Cardiac muscle cell (in vitro differentiated cells and primary cell): ENCODE measurements at regions not wholly inside any gene's neighbourhood (a gene's known extent, or its start where the extent isn't known, plus 50 kb on each side); places are given as distances from the start of the nearest gene placed in this dataset.
A peak's percentile ranks its signal among the peaks of the same experiment; 100 is the strongest.

Experiments used
- DNase-seq, 2 donors: peaks; one replicate each; pipeline versions ENCODE4 v3.0.0 to v3.0.0-alpha.2; 2010 to 2017; ENCODE audit warnings: low read depth in 1 of 2, low spot score in 1 of 2
- H3K27ac ChIP-seq: fragments of 200-600 bp; sonication (generic); 2 replicates; pipeline ENCODE4 v1.5.1; 2016
- H3K27me3 ChIP-seq: fragments of 200-600 bp; sonication (generic); 2 replicates; pipeline ENCODE4 v1.6.0; 2016; ENCODE audit warnings: control low read depth
- H3K36me3 ChIP-seq: fragments of 200-600 bp; sonication (generic); 2 replicates; pipeline ENCODE4 v1.5.1; 2016; ENCODE audit warnings: control low read depth
- H3K4me1 ChIP-seq: fragments of 200-600 bp; sonication (generic); 2 replicates; pipeline ENCODE4 v1.8.1; 2017; ENCODE audit warnings: low read depth, mild to moderate bottlenecking, mixed run types
- H3K4me3 ChIP-seq: fragments of 200-600 bp; sonication (generic); 2 replicates; pipeline ENCODE4 v1.5.1; 2016; ENCODE audit warnings: mild to moderate bottlenecking
- H3K9me3 ChIP-seq: fragments of 200-600 bp; sonication (generic); 2 replicates; pipeline ENCODE4 v1.5.1; 2017; ENCODE audit warnings: low read depth, mild to moderate bottlenecking, control low read depth
- CTCF ChIP-seq: IDR thresholded peaks from 2 replicates; pipeline ENCODE4 v1.5.1; 2012; ENCODE audit warnings: low read depth, mild to moderate bottlenecking, low read length

- Histone ChIP-seq H3K9me3 (no peaks in the 10 kb centered on the region), H3K36me3 (no peaks in the 10 kb centered on the region), H3K4me3 (no peak overlapping the region), H3K4me1 (peaks cover 29% of the 10 kb centered on the region), H3K27me3 (no peaks in the 10 kb centered on the region), H3K27ac (no peak overlapping the region)
- DNase-seq, result no peak
- TF ChIP-seq CTCF, result no peak
These were observed 154.6 kb downstream of the OLFM1 start for GRCh38 chr9:135242049-135242396.

- Histone ChIP-seq H3K27ac (peak overlapping the region; percentile 16), H3K4me3 (no peak overlapping the region), H3K36me3 (no peaks in the 10 kb centered on the region), H3K9me3 (no peaks in the 10 kb centered on the region), H3K4me1 (peaks cover 29% of the 10 kb centered on the region), H3K27me3 (no peaks in the 10 kb centered on the region)
- no peak for DNase-seq
- no peak for TF ChIP-seq CTCF
These were observed 154.9 kb downstream of the OLFM1 start for GRCh38 chr9:135242406-135242805.

GRCh38 chr9:135243201-135244190, 156.0 kb downstream of the OLFM1 start:
- no peak for DNase-seq
- no peak for TF ChIP-seq CTCF
- H3K4me1 ChIP-seq, result peaks cover 29% of the 10 kb centered on the region
- no peaks in the 10 kb centered on the region for H3K27me3 ChIP-seq
- no peaks in the 10 kb centered on the region for H3K36me3 ChIP-seq
- no peaks in the 10 kb centered on the region for H3K9me3 ChIP-seq
- H3K27ac ChIP-seq, result no peak overlapping the region
- no peak overlapping the region for H3K4me3 ChIP-seq

- no peak for TF ChIP-seq CTCF
- Histone ChIP-seq H3K4me1 (peaks cover 27% of the 10 kb centered on the region), H3K4me3 (no peak overlapping the region), H3K9me3 (no peaks in the 10 kb centered on the region), H3K27me3 (no peaks in the 10 kb centered on the region), H3K27ac (no peak overlapping the region), H3K36me3 (no peaks in the 10 kb centered on the region)
- no peak for DNase-seq
These were observed 157.1 kb downstream of the OLFM1 start for GRCh38 chr9:135244271-135245221.

- peaks cover 16% of the 10 kb centered on the region for H3K4me1 ChIP-seq
- TF ChIP-seq CTCF, result no peak
These were observed 158.2 kb downstream of the OLFM1 start for GRCh38 chr9:135245482-135246247.

More at GRCh38 chr9:135245482-135246247, 158.2 kb downstream of the OLFM1 start:
- DNase-seq, result no peak
- Histone ChIP-seq H3K36me3 (no peaks in the 10 kb centered on the region), H3K27me3 (no peaks in the 10 kb centered on the region), H3K9me3 (no peaks in the 10 kb centered on the region), H3K4me3 (no peak overlapping the region), H3K27ac (no peak overlapping the region)
